HG03571 (cell line): ENCODE measurements at regions not wholly inside any gene's neighbourhood (a gene's known extent, or its start where the extent isn't known, plus 50 kb on each side); places are given as distances from the start of the nearest gene placed in this dataset.
"Not testable (repeated sequence)": the region's sequence is repeated elsewhere in the genome, so short reads cannot be mapped to it uniquely, and the experiment has no call there.

ENCODE experiments used
- ATAC-seq: cut with Tn5 transposase; IDR thresholded peaks from one replicate; pipeline ENCODE4 v1.9.1; 2021; ENCODE audit not compliant: unreplicated experiment

GRCh38 chr1:184821658-184822057, 67.0 kb upstream of the EDEM3 start:
- ATAC-seq, result no peak

GRCh38 chr1:184820956-184821355, 66.3 kb upstream of the EDEM3 start:
- ATAC-seq, result no peak

GRCh38 chr1:184820218-184820750, 65.6 kb upstream of the EDEM3 start:
- ATAC-seq, result no peak

GRCh38 chr1:184818646-184819045, 64.0 kb upstream of the EDEM3 start:
- ATAC-seq, result no peak

- ATAC-seq, result not testable (repeated sequence)
These were observed 62.3 kb upstream of the EDEM3 start for GRCh38 chr1:184817003-184817402.

- no peak for ATAC-seq
These were observed 59.0 kb upstream of the EDEM3 start for GRCh38 chr1:184813528-184814089.

- ATAC-seq, result no peak
These were observed 56.9 kb upstream of the EDEM3 start for GRCh38 chr1:184811439-184812111.

- no peak for ATAC-seq
These were observed 56.2 kb upstream of the EDEM3 start for GRCh38 chr1:184810735-184811343.

- no peak for ATAC-seq
These were observed 51.7 kb upstream of the EDEM3 start for GRCh38 chr1:184806296-184806721.

- peak; percentile 87 for ATAC-seq
These were observed 51.1 kb upstream of the EDEM3 start for GRCh38 chr1:184805667-184806295.
